HEK293 (cell line): ENCODE measurements at regions not wholly inside any gene's neighbourhood (a gene's known extent, or its start where the extent isn't known, plus 50 kb on each side); places are given as distances from the start of the nearest gene placed in this dataset.

Source experiments
- CTCF ChIA-PET: fragments of 350-600 bp; formaldehyde crosslinking; extraction: SDS; loops from one replicate; lab custom pipeline; 2021; ENCODE audit warnings: antibody characterized with exemption; lab: Yijun Ruan, JAX
- POLR2A ChIA-PET: fragments of 300-600 bp; formaldehyde crosslinking; extraction: SDS; loops from one replicate; lab custom pipeline; 2020; ENCODE audit warnings: antibody characterized with exemption, inconsistent platforms; lab: Yijun Ruan, JAX
- H3K27ac ChIP-seq: fragments of 200-500 bp; sonication (Bioruptor generic); 2 replicates; pipeline ENCODE4 v1.5.1; 2014; ENCODE audit warnings: low read depth, low read length, control low read depth, inconsistent platforms; ENCODE audit errors: extremely low read depth
- H3K36me3 ChIP-seq, 2 experiments: fragments of 200-500 bp in 1 of 2; sonication (Bioruptor generic) in 1 of 2; 1 replicate in 1 of 2; 2 replicates in 1 of 2; pipeline ENCODE4 v1.5.1; 2014 to 2017; ENCODE audit warnings: inconsistent platforms in 2 of 2, low read length in 2 of 2; ENCODE audit not compliant: control insufficient read depth in 2 of 2, insufficient read depth in 1 of 2
- H3K4me1 ChIP-seq: fragments of 200-500 bp; sonication (Bioruptor generic); 2 replicates; pipeline ENCODE4 v1.5.1; 2014; ENCODE audit warnings: mild to moderate bottlenecking, low read length, inconsistent platforms; ENCODE audit not compliant: control insufficient read depth, insufficient read depth
- H3K4me3 ChIP-seq: 2 replicates; pipeline ENCODE4 v1.5.1; 2011; ENCODE audit warnings: low read depth, mild to moderate bottlenecking, control low read depth, low read length, moderate library complexity
- H3K9me3 ChIP-seq: fragments of 200-500 bp; sonication (Bioruptor generic); 2 replicates; pipeline ENCODE4 v1.5.1; 2014; ENCODE audit warnings: low read depth, low read length, inconsistent platforms; ENCODE audit not compliant: control insufficient read depth, insufficient read depth
- IKZF3 ChIP-seq: fragments of 450-650 bp; IDR thresholded peaks from 2 replicates; pipeline ENCODE4 v1.5.0; 2018; ENCODE audit warnings: missing biosample characterization, mild to moderate bottlenecking, missing genetic modification characterization, moderate library complexity
- KLF17 ChIP-seq: fragments of 450-650 bp; formaldehyde crosslinking; IDR thresholded peaks from 2 replicates; pipeline ENCODE4 v1.5.1; 2016; ENCODE audit warnings: missing biosample characterization, missing genetic modification characterization
- PRDM2 ChIP-seq: fragments of 450-650 bp; formaldehyde crosslinking; IDR thresholded peaks from 2 replicates; pipeline ENCODE4 v1.5.1; 2016; ENCODE audit warnings: missing biosample characterization, missing genetic modification characterization, borderline replicate concordance
- YY2 ChIP-seq: fragments of 450-650 bp; formaldehyde crosslinking; IDR thresholded peaks from 2 replicates; pipeline ENCODE4 v1.5.1; 2016; ENCODE audit warnings: missing biosample characterization, missing genetic modification characterization
- ZBTB49 ChIP-seq: fragments of 450-650 bp; formaldehyde crosslinking; IDR thresholded peaks from 2 replicates; pipeline ENCODE4 v1.5.1; 2016; ENCODE audit warnings: missing biosample characterization, missing genetic modification characterization, low read depth
- ZNF16 ChIP-seq: fragments of 450-650 bp; formaldehyde crosslinking; IDR thresholded peaks from 2 replicates; pipeline ENCODE4 v1.5.1; 2016; ENCODE audit warnings: low read depth, missing biosample characterization, missing genetic modification characterization
- ZNF280C ChIP-seq: fragments of 450-650 bp; formaldehyde crosslinking; IDR thresholded peaks from 2 replicates; pipeline ENCODE4 v1.5.1; 2016; ENCODE audit warnings: missing biosample characterization, missing genetic modification characterization
- ZNF548 ChIP-seq: fragments of 450-650 bp; formaldehyde crosslinking; IDR thresholded peaks from 2 replicates; pipeline ENCODE4 v1.5.1; 2016; ENCODE audit warnings: missing biosample characterization, missing genetic modification characterization
- ZNF560 ChIP-seq: fragments of 450-650 bp; formaldehyde crosslinking; IDR thresholded peaks from 2 replicates; pipeline ENCODE4 v1.5.1; 2017; ENCODE audit warnings: missing biosample characterization, missing genetic modification characterization, borderline replicate concordance
- ZNF645 ChIP-seq: fragments of 450-650 bp; formaldehyde crosslinking; IDR thresholded peaks from 2 replicates; pipeline ENCODE4; 2016; ENCODE audit warnings: missing biosample characterization, missing genetic modification characterization
- ZNF701 ChIP-seq: fragments of 450-650 bp; formaldehyde crosslinking; IDR thresholded peaks from 2 replicates; pipeline ENCODE4 v1.5.1; 2016; ENCODE audit warnings: missing biosample characterization, missing genetic modification characterization
- ZNF76 ChIP-seq: fragments of 450-650 bp; formaldehyde crosslinking; IDR thresholded peaks from 2 replicates; pipeline ENCODE4; 2016; ENCODE audit warnings: low read depth, missing biosample characterization, missing genetic modification characterization, borderline replicate concordance
- ZNF777 ChIP-seq: fragments of 450-650 bp; formaldehyde crosslinking; IDR thresholded peaks from 2 replicates; pipeline ENCODE4 v1.5.1; 2017; ENCODE audit warnings: missing biosample characterization, missing genetic modification characterization, borderline replicate concordance

GRCh38 chr17:79248843-79249493 lies 174.3 kb downstream of the ENGASE start:
- Histone ChIP-seq H3K4me3 (no peak overlapping the region), H3K36me3 (no peaks in the 10 kb centered on the region), H3K4me1 (0 out of 2 replicates have a peak, but pooled peaks cover 2% of the 10 kb centered on the region), H3K27ac (no peak overlapping the region), H3K9me3 (no peaks in the 10 kb centered on the region)
- TF ChIP-seq ZNF701 (tag by site-specific recombination) (no peak), ZNF280C (tag by site-specific recombination) (no peak), YY2 (tag by site-specific recombination) (no peak), KLF17 (tag by site-specific recombination) (no peak), ZNF16 (no peak), PRDM2 (tag by site-specific recombination) (no peak), ZNF548 (tag by site-specific recombination) (no peak), ZNF777 (tag by site-specific recombination) (no peak), ZNF645 (tag by site-specific recombination) (no peak), ZNF76 (tag by site-specific recombination) (no peak), ZNF560 (tag by site-specific recombination) (no peak), ZBTB49 (tag by site-specific recombination) (no peak), IKZF3 (tag by site-specific recombination) (no peak)
- CTCF ChIA-PET, result interaction anchor here (0.6 to 1.3 kb wide), 2 partner anchors 185 to 203 kb away, joined by 4 read pairs; no protein-coding TSS in a partner anchor
- POLR2A ChIA-PET, result no interaction called here
